ENCODE measurements at regions not wholly inside any gene's neighbourhood (a gene's known extent, or its start where the extent isn't known, plus 50 kb on each side); places are given as distances from the start of the nearest gene placed in this dataset.

GRCh38 chr4:129823105-129823504 lies 727.2 kb downstream of the C4orf33 start:
- no peak for TF ChIP-seq CTCF (IDR thresholded peaks at IDR 0.05; ENCODE audit: borderline replicate concordance, extremely low read depth, low read length, poor library complexity, severe bottlenecking)
- no peak for TF ChIP-seq EZH2 (IDR thresholded peaks at IDR 0.05; ENCODE audit: borderline replicate concordance, low read depth, low read length, severe bottlenecking)

All from DND-41 (cell line).